HCT116 (cell line): ENCODE measurements at regions not wholly inside any gene's neighbourhood (a gene's known extent, or its start where the extent isn't known, plus 50 kb on each side); places are given as distances from the start of the nearest gene placed in this dataset.

Experiments used
- ATAC-seq: fragments of 200-7000 bp; cut with Tn5 transposase; 2 replicates; pipeline ENCODE4 v1.9.1; 2020; ENCODE audit warnings: mild to moderate bottlenecking, moderate library complexity
- BruUV-seq: library from RNA; stranded (reverse); fragments of 400-500 nt; replicated peaks from 2 replicates; lab custom pipeline; 2021; lab: Mats Ljungman, UMichigan
- CTCF ChIA-PET: fragments of 300-600 bp; sonication (Branson Sonifier 250); formaldehyde crosslinking; loops from one replicate; lab custom pipeline; 2021; ENCODE audit warnings: antibody characterized with exemption; lab: Charles Lee
- POLR2A ChIA-PET: fragments of 300-600, 350-600 bp; sonication (Branson Sonifier 250); formaldehyde crosslinking; loops from one replicate; lab custom pipeline; 2021; ENCODE audit warnings: antibody characterized with exemption; lab: Charles Lee
- RAD21 ChIA-PET, 2 experiments: fragments of 300-600 bp; sonication (Branson Sonifier 250); formaldehyde crosslinking; loops; one replicate each; lab custom pipeline; 2023; ENCODE audit warnings: low total read pairs in 2 of 2; ENCODE audit not compliant: uncharacterized antibody in 2 of 2, unreplicated experiment in 2 of 2, low non-redundant PET in 1 of 2; lab: Charles Lee
- DNase-seq: peaks from one replicate; pipeline ENCODE4 v3.0.0-alpha.2; 2010; ENCODE audit warnings: low read depth, low spot score
- H2AFZ ChIP-seq: fragments of 200-600 bp; shearing (Covaris generic), sonication (generic); 2 replicates; pipeline ENCODE4 v1.6.1; 2017; ENCODE audit warnings: low read depth, mixed run types, mixed read lengths, antibody characterized with exemption, low read length; ENCODE audit not compliant: poor library complexity, severe bottlenecking
- H3K27ac ChIP-seq: 2 replicates; pipeline ENCODE4 v1.5.1; 2012; ENCODE audit warnings: low read depth, low read length
- H3K27me3 ChIP-seq: fragments of 200-600 bp; sonication (generic); 2 replicates; pipeline ENCODE4 v1.6.1; 2016; ENCODE audit warnings: mixed run types, low read length, mixed read lengths; ENCODE audit not compliant: insufficient read depth
- H3K36me3 ChIP-seq, 2 experiments: fragments of 200-500 bp in 1 of 2; fragments of 200-600 bp in 1 of 2; sonication (Bioruptor generic) in 1 of 2; sonication (generic) in 1 of 2; 2 replicates each; pipeline versions ENCODE4 v1.5.1 to v1.6.1; 2014 to 2016; ENCODE audit warnings: low read length in 2 of 2, inconsistent platforms in 1 of 2, mixed read lengths in 1 of 2, mixed run types in 1 of 2; ENCODE audit not compliant: insufficient read depth in 2 of 2, control insufficient read depth in 1 of 2
- H3K4me1 ChIP-seq, 2 experiments: fragments of 200-600 bp in 1 of 2; sonication (generic) in 1 of 2; 2 replicates each; pipeline versions ENCODE4 v1.5.1 to v1.6.1; 2012 to 2017; ENCODE audit warnings: low read length in 2 of 2, inconsistent platforms in 1 of 2, mild to moderate bottlenecking in 1 of 2, mixed read lengths in 1 of 2, mixed run types in 1 of 2, moderate library complexity in 1 of 2; ENCODE audit not compliant: insufficient read depth in 2 of 2, control insufficient read depth in 1 of 2
- H3K4me2 ChIP-seq: fragments of 200-600 bp; sonication (generic); 2 replicates; pipeline ENCODE4 v1.6.1; 2017; ENCODE audit warnings: mixed run types, low read length, mixed read lengths
- H3K4me3 ChIP-seq, 2 experiments: fragments of 200-600 bp in 1 of 2; sonication (generic) in 1 of 2; replicated peaks in 1 of 2; 2 replicates each; pipeline ENCODE4 v1.5.1; 2011 to 2016; ENCODE audit warnings: low read length in 2 of 2, control low read depth in 1 of 2, low read depth in 1 of 2, mild to moderate bottlenecking in 1 of 2, mixed read lengths in 1 of 2, mixed run types in 1 of 2
- H3K79me2 ChIP-seq: fragments of 200-600 bp; sonication (generic); 2 replicates; pipeline ENCODE4 v1.6.1; 2017; ENCODE audit warnings: mild to moderate bottlenecking, mixed run types, low read length, moderate library complexity, mixed read lengths; ENCODE audit not compliant: insufficient read depth
- H3K9ac ChIP-seq: fragments of 200-600 bp; sonication (generic); 2 replicates; pipeline ENCODE4 v1.6.1; 2016; ENCODE audit warnings: low read length, mixed read lengths
- H3K9me2 ChIP-seq: fragments of 200-600 bp; sonication (generic), shearing (Covaris generic); 2 replicates; pipeline ENCODE4 v1.6.1; 2017; ENCODE audit warnings: mixed run types, mild to moderate bottlenecking, moderate library complexity; ENCODE audit not compliant: insufficient read depth
- H3K9me3 ChIP-seq, 2 experiments: fragments of 200-500 bp in 1 of 2; fragments of 200-600 bp in 1 of 2; sonication (Bioruptor generic) in 1 of 2; sonication (generic) in 1 of 2; 2 replicates each; pipeline ENCODE4 v1.6.1; 2014 to 2017; ENCODE audit warnings: low read length in 2 of 2, mixed read lengths in 2 of 2, inconsistent platforms in 1 of 2, low read depth in 1 of 2, mild to moderate bottlenecking in 1 of 2, mixed run types in 1 of 2, moderate library complexity in 1 of 2; ENCODE audit not compliant: control insufficient read depth in 1 of 2, insufficient read depth in 1 of 2
- H4K20me1 ChIP-seq: fragments of 200-600 bp; sonication (generic), shearing (Covaris generic); 2 replicates; pipeline ENCODE4 v1.6.1; 2017; ENCODE audit warnings: mixed run types, mild to moderate bottlenecking, moderate library complexity; ENCODE audit not compliant: insufficient read depth
- CBX3 ChIP-seq: IDR thresholded peaks from 2 replicates; pipeline ENCODE4 v1.6.1; 2012; ENCODE audit warnings: low read depth
- EZH2 ChIP-seq: fragments of 200-600 bp; sonication (generic); IDR thresholded peaks from 2 replicates; pipeline ENCODE4 v1.6.1; 2017; ENCODE audit warnings: antibody characterized with exemption, mixed run types
- FOSL1 ChIP-seq: IDR thresholded peaks from 2 replicates; pipeline ENCODE4 v1.6.1; 2012; ENCODE audit warnings: low read depth
- JUND ChIP-seq: IDR thresholded peaks from 2 replicates; pipeline ENCODE4 v1.6.1; 2012
- POLR2A ChIP-seq: IDR thresholded peaks from 2 replicates; pipeline ENCODE4 v1.7.0; 2011; ENCODE audit warnings: borderline replicate concordance; ENCODE audit not compliant: insufficient read depth, insufficient read length; ENCODE audit errors: extremely low read depth
- ZNF274 ChIP-seq: fragments of 200-500 bp; sonication (Bioruptor generic); IDR thresholded peaks from 2 replicates; pipeline ENCODE4 v1.6.1; 2014; ENCODE audit warnings: mild to moderate bottlenecking, low read depth, low read length, inconsistent platforms
- intact Hi-C: fragments of 100-400 bp; cut with micrococcal nuclease; formaldehyde crosslinking; loops from 2 replicates; pipeline ENCODE4 v1.10.0; 2022
- TF ChIP-seq, protein P1 (sequence below): IDR thresholded peaks from 2 replicates; pipeline ENCODE4 v1.6.1; 2011; ENCODE audit warnings: mild to moderate bottlenecking, low read length, moderate library complexity; ENCODE audit not compliant: insufficient replicate concordance; ENCODE audit errors: extremely low read depth
- TF ChIP-seq, protein P2 (sequence below): IDR thresholded peaks from 2 replicates; pipeline ENCODE4 v1.6.1; 2012; ENCODE audit warnings: low read depth

DNA sequence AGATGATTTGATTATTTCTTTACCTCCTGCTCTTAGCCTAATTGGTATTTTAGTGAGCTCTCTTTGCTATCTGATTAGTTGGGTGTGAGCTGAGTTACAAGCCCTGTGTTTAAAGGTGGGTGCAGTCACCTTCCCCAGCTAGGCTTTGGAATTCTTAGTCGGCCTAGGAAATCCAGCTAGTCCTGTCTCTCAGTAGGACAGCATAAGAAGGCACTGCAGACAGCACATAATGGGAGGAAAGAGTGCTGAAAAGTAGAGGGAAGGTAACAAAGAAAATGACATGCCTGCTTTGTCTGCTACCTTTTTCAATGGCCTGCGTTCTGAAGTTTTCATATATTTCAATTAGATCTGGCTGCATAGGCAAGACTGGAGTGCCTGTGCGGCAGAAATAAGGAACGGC, 1794.0 kb upstream of the CELF4 start:
- no peak for ATAC-seq
- no peaks in the 10 kb centered on the region for H3K79me2 ChIP-seq
- POLR2A ChIA-PET = no interaction called here

More for the DNA sequence above, 1794.0 kb upstream of the CELF4 start:
- CTCF ChIA-PET = no interaction called here
- H3K4me1 ChIP-seq = no peaks in the 10 kb centered on the region
- H3K9me3 ChIP-seq = peaks cover 0 to 4% of the 10 kb centered on the region in 2 experiments; a peak in 1 of 4 replicates
- no peak overlapping the region for H3K9ac ChIP-seq
- TF ChIP-seq CBX3 (no peak), ZNF274 (no peak), FOSL1 (no peak), EZH2 (no peak), JUND (no peak), POLR2A (no peak)
- TF ChIP-seq, protein P1, sequence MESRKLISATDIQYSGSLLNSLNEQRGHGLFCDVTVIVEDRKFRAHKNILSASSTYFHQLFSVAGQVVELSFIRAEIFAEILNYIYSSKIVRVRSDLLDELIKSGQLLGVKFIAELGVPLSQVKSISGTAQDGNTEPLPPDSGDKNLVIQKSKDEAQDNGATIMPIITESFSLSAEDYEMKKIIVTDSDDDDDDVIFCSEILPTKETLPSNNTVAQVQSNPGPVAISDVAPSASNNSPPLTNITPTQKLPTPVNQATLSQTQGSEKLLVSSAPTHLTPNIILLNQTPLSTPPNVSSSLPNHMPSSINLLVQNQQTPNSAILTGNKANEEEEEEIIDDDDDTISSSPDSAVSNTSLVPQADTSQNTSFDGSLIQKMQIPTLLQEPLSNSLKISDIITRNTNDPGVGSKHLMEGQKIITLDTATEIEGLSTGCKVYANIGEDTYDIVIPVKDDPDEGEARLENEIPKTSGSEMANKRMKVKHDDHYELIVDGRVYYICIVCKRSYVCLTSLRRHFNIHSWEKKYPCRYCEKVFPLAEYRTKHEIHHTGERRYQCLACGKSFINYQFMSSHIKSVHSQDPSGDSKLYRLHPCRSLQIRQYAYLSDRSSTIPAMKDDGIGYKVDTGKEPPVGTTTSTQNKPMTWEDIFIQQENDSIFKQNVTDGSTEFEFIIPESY = no peak
- TF ChIP-seq, protein P2, sequence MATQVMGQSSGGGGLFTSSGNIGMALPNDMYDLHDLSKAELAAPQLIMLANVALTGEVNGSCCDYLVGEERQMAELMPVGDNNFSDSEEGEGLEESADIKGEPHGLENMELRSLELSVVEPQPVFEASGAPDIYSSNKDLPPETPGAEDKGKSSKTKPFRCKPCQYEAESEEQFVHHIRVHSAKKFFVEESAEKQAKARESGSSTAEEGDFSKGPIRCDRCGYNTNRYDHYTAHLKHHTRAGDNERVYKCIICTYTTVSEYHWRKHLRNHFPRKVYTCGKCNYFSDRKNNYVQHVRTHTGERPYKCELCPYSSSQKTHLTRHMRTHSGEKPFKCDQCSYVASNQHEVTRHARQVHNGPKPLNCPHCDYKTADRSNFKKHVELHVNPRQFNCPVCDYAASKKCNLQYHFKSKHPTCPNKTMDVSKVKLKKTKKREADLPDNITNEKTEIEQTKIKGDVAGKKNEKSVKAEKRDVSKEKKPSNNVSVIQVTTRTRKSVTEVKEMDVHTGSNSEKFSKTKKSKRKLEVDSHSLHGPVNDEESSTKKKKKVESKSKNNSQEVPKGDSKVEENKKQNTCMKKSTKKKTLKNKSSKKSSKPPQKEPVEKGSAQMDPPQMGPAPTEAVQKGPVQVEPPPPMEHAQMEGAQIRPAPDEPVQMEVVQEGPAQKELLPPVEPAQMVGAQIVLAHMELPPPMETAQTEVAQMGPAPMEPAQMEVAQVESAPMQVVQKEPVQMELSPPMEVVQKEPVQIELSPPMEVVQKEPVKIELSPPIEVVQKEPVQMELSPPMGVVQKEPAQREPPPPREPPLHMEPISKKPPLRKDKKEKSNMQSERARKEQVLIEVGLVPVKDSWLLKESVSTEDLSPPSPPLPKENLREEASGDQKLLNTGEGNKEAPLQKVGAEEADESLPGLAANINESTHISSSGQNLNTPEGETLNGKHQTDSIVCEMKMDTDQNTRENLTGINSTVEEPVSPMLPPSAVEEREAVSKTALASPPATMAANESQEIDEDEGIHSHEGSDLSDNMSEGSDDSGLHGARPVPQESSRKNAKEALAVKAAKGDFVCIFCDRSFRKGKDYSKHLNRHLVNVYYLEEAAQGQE = no peak
- TF ChIP-seq, all 23 proteins: peak for 0
- Histone ChIP-seq H3K27ac (no peak overlapping the region), H3K27me3 (no peaks in the 10 kb centered on the region), H3K4me3 (no peak overlapping the region), H3K9me2 (no peaks in the 10 kb centered on the region), H2AFZ (no peak overlapping the region), H3K36me3 (no peaks in the 10 kb centered on the region), H3K4me2 (no peak overlapping the region), H4K20me1 (no peaks in the 10 kb centered on the region)
- DNase-seq = no peak
- no TSS peak for BruUV-seq
- intact Hi-C loops = no loop called here
- RAD21 ChIA-PET = no interaction called here
